Right lobe of liver (tissue), 4 donors: ENCODE measurements at regions not wholly inside any gene's neighbourhood (a gene's known extent, or its start where the extent isn't known, plus 50 kb on each side); places are given as distances from the start of the nearest gene placed in this dataset.

Experiments used
- CTCF ChIP-seq, 4 donors: fragments of 200-600 bp in 3 of 4; fragments of 450-650 bp in 1 of 4; IDR thresholded peaks; one replicate each; pipeline versions ENCODE4 v1.5.1 to v1.8.0; 2016 to 2022; ENCODE audit warnings: antibody characterized with exemption in 4 of 4, mild to moderate bottlenecking in 2 of 4
- POLR2A ChIP-seq: fragments of 450-650 bp; IDR thresholded peaks from one replicate; pipeline ENCODE4 v1.6.1; 2017; ENCODE audit warnings: antibody characterized with exemption, mild to moderate bottlenecking
- donor health status: DM: no; HTN: no; CAD: no.
- donor health status: DM: no; HTN: no; CAD: no.
- donor health status: DM: no; HTN: yes; CAD: no.

- TF ChIP-seq CTCF (IDR thresholded peaks at IDR 0.05) (no peak), POLR2A (no peak)
Observed at GRCh38 chr2:236647621-236648020, 78.0 kb downstream of the ACKR3 start.
